GM18511 (cell line): ENCODE measurements at regions not wholly inside any gene's neighbourhood (a gene's known extent, or its start where the extent isn't known, plus 50 kb on each side); places are given as distances from the start of the nearest gene placed in this dataset.
"Not testable (repeated sequence)": the region's sequence is repeated elsewhere in the genome, so short reads cannot be mapped to it uniquely, and the experiment has no call there.

Experiments
- ATAC-seq: cut with Tn5 transposase; IDR thresholded peaks from one replicate; pipeline ENCODE4 v1.9.1; 2021; ENCODE audit warnings: mild to moderate bottlenecking, moderate library complexity; ENCODE audit not compliant: unreplicated experiment

- no peak for ATAC-seq
Measured at GRCh38 chr13:56012644-56013043, 1128.1 kb upstream of the PRR20A start.

GRCh38 chr13:56015919-56016318 is 1124.8 kb upstream of the PRR20A start:
- no peak for ATAC-seq

GRCh38 chr13:56019606-56020005 is 1121.1 kb upstream of the PRR20A start:
- ATAC-seq = no peak

GRCh38 chr13:56020425-56020824 is 1120.3 kb upstream of the PRR20A start:
- ATAC-seq = no peak

GRCh38 chr13:56039992-56040391 is 1100.7 kb upstream of the PRR20A start:
- ATAC-seq = no peak

GRCh38 chr13:56066321-56066720 is 1074.4 kb upstream of the PRR20A start:
- ATAC-seq = no peak

- ATAC-seq = no peak
Measured at GRCh38 chr13:56102641-56103040, 1038.1 kb upstream of the PRR20A start.

GRCh38 chr13:56110751-56111150 is 1030.0 kb upstream of the PRR20A start:
- no peak for ATAC-seq

GRCh38 chr13:56134524-56134923 is 1006.2 kb upstream of the PRR20A start:
- no peak for ATAC-seq

- ATAC-seq = no peak
Measured at GRCh38 chr13:56166864-56167263, 973.9 kb upstream of the PRR20A start.

GRCh38 chr13:56168581-56168980 is 972.1 kb upstream of the PRR20A start:
- no peak for ATAC-seq

GRCh38 chr13:56173346-56173745 is 967.4 kb upstream of the PRR20A start:
- no peak for ATAC-seq

- no peak for ATAC-seq
Measured at GRCh38 chr13:56182598-56182997, 958.1 kb upstream of the PRR20A start.

GRCh38 chr13:56187331-56187730 is 953.4 kb upstream of the PRR20A start:
- ATAC-seq = no peak

GRCh38 chr13:56188582-56188981 is 952.1 kb upstream of the PRR20A start:
- not testable (repeated sequence) for ATAC-seq

GRCh38 chr13:56189439-56189838 is 951.3 kb upstream of the PRR20A start:
- no peak for ATAC-seq

GRCh38 chr13:56189978-56190377 is 950.7 kb upstream of the PRR20A start:
- ATAC-seq = no peak

- ATAC-seq = no peak
Measured at GRCh38 chr13:56198350-56198749, 942.4 kb upstream of the PRR20A start.

GRCh38 chr13:56201834-56202233 is 938.9 kb upstream of the PRR20A start:
- no peak for ATAC-seq

- ATAC-seq = no peak
Measured at GRCh38 chr13:56216221-56216620, 924.5 kb upstream of the PRR20A start.

- ATAC-seq = no peak
Measured at GRCh38 chr13:56247692-56248091, 893.0 kb upstream of the PRR20A start.

GRCh38 chr13:56271686-56272085 is 869.0 kb upstream of the PRR20A start:
- ATAC-seq = no peak

GRCh38 chr13:56283262-56283828 is 857.4 kb upstream of the PRR20A start:
- ATAC-seq = no peak
